ENCODE measurements at regions not wholly inside any gene's neighbourhood (a gene's known extent, or its start where the extent isn't known, plus 50 kb on each side); places are given as distances from the start of the nearest gene placed in this dataset.

DNA sequence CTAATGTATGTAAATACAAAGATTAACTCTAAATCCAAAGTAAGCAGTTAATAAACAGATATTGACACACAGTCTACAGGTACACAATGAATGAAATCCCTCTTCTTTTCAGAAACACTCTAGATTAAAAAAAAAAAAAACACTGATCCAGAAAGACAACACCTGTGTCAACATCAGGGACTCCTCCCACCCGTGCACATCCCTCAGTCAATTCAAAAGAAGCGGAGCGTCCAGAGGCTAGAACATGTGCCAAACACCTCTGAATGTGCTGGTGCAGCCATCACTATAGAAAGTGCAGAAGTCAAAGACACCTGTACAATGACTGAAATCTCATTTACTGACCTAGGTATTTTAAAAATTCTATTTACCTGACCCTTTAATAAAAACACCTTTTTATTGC, 622.6 kb upstream of the ID2 start:
- no peak for TF ChIP-seq CTCF (IDR thresholded peaks at IDR 0.05)
- no peak for TF ChIP-seq EP300 (IDR thresholded peaks at IDR 0.05; ENCODE audit: low read depth)
- TF ChIP-seq POLR2AphosphoS5 (IDR thresholded peaks at IDR 0.05) = no peak
